ENCODE measurements at regions not wholly inside any gene's neighbourhood (a gene's known extent, or its start where the extent isn't known, plus 50 kb on each side); places are given as distances from the start of the nearest gene placed in this dataset.
"Not testable (repeated sequence)": the region's sequence is repeated elsewhere in the genome, so short reads cannot be mapped to it uniquely, and the experiment has no call there.

DNA sequence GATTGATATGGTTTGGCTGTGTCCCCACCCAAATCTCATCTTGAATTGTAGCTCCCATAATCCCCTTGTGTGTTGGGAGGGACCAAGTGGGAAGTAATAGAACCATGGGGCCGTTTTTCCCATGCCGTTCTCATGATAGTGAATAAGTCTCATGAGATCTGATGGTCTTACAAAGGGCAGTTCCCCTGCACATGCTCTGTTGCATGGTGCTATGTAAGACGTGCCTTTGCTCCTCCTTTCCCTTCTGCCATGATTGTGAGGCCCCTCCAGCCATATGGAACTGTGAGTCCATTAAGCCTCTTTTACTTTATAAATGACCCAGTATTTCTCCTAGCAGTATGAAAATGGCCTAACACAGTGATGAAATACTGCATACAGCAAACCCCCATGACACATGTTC is 84.8 kb upstream of the SELENOP start:
- no peak for DNase-seq (ENCODE audit: low read depth in 2 of 2)

GRCh38 chr5:42894057-42894456 is 82.4 kb upstream of the SELENOP start:
- DNase-seq (ENCODE audit: low read depth in 2 of 2) = no peak

DNA sequence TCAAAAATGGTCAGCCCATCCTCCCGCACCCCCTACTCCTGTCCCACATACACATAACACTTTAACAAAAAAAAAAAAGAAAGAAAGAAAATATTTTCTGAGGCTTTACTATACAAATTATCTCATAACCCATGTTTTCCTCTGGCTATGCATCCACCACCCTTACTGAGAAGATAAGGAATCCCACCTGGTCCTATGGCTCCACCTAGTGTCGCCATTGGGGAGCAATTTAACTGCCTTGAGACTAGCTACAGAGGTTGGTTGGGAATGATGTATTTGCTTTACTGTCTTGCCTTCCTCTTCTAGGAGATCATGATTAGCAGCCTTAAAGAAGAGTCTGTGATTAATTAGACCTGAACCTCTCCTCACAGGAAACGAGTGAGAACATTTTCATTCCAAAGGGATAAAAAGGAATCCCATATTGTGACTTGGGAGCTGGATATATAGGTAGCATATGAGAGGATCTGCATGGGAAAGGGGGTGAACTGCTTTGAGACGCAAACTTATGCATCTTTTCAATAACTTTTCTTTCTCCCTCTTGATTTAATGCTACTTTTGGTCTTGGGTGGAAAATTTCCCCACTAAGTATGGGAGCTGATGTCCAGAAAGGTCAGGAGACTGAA is 77.7 kb upstream of the SELENOP start:
- peak; percentile 12 to 28 for DNase-seq (ENCODE audit: low read depth in 2 of 2)

GRCh38 chr5:42888771-42889170 is 77.1 kb upstream of the SELENOP start:
- no peak for DNase-seq (ENCODE audit: low read depth in 2 of 2)

DNA sequence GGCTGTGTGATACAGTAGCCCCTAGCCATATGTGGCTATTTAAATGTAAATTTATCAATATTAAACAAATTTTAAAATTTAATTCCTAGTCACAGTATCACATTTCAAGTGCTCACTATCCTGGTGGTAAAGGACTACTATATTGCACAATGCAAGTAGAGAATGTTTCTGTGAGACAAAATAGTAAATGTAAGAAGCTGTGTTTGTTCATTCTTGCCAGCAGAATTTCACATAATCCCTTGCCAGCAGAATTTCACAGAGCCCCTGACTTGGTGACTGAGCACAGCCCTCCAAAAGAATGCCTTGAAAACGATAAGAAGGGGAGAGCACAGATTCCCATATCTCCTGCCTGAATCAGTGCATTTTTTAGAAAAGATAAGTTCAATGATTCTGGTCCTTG is 75.9 kb upstream of the SELENOP start:
- DNase-seq (ENCODE audit: low read depth in 2 of 2) = no peak

DNA sequence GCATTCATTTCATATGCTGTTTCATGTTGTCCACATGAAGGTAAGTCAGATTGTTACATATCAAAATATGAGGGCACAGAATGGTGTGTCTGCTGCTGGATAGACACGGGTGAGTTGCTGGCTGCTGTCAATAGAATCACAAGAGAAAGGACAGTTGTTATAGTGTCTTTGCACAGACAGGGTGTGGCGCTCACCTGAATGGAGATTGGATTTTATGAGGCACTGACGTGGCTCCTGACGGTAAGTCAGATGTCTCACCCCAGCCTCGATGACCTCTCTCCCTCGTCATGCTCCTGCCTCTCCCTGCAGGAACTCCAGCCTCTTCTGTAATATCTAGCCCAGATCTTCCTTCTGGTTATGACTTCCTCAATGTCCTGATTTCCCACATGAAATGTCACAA is 75.4 kb upstream of the SELENOP start:
- no peak for DNase-seq (ENCODE audit: low read depth in 2 of 2)

DNA sequence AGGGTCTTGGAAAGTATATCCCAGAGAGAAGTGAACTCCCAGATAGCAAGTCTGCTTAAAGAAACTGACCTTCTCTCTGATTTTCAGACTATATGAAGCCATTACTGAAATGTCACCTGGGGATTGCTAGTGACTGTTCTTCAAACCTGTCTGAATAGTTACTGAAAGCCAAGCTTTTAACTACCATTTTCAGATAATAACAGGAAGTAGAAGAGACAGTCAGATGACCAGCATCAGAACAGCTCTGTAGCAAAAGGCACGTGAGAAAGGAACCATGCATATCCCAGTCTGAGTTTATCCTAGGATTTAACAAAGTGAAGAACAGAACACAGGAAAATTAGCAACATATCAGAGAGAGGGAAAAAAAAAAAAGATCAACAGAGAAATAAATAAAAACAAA is 74.9 kb upstream of the SELENOP start:
- no peak for DNase-seq (ENCODE audit: low read depth in 2 of 2)

DNA sequence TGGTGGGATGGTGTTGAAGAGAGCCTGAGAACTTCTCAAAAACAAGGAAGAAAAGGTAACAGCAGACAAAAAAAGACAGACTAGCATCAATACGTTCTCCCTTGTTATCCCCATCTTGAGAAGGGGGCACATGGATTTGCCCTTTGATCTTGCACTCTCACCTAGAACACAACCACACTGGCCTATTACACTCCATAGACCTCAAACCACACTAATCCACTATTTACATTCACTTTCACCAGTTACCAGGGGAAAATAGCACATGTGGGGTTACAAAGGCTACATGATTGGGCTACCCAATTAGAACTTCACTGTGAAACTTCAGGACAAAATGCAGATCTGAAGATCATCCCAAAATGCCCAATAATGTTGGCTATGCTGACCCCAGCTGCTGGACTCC is 72.6 kb upstream of the SELENOP start:
- DNase-seq (ENCODE audit: low read depth in 2 of 2) = no peak

DNA sequence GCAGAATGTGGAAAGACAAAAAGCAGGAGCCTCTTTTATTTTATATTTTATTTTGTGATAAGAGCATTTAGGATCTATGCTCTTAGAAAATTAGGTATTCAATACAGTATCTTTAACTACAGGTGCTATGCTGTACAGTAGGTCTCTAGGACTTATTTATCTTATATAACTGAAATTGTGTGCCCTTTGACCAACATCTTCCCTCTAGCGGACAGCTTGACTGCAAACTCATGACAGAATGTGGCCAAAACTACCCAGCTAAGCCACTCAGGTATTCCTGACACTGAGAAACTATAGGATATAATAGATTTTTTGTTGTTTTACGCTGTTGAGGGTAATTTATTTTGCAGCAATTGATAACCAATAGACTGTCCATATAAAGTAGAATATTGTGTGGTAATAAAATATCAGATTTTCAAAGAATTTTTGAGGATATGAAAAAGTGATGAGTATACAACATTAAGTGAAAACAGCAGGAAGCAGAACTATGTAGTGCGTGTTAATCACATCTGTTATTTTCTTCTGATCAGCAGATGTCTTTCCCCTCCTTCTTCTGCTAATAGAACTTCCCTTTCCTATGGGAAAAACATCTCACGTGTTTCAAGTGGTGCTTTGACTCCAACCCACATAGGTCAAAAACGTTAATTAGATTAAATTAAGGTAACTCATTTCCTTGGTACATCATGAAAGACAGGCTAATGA is 69.9 kb upstream of the SELENOP start:
- DNase-seq (ENCODE audit: low read depth in 2 of 2) = no peak

DNA sequence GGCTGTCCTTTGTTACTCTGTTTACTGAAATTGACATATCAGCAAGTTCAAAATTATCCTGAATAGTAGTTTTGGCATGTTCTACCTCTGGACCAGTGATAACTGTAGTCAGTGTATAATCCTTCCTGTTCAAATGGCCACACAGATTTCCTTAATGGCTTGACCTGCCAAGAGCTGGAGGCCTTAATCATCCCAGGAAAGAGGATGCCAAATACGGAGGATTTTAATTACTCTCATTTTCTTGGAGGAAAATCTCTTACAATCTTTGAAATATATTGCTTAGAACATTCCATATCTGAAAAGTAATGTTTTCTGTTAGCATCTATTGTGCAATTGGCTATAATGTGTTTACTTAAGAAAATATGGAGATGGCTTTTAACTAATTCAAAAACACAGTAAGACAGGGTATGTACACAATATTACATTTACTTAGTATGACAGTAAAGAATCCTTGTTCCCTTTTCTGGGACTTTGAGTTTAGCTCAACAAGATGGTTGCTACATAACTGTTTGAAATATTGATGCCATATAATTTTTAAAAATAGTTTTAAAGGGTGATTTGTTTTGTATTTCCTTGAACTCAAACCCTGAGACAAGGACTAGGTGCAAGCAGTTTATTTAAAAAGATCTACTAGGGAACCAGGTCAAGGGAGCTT is 68.9 kb upstream of the SELENOP start:
- no peak for DNase-seq (ENCODE audit: low read depth in 2 of 2)

DNA sequence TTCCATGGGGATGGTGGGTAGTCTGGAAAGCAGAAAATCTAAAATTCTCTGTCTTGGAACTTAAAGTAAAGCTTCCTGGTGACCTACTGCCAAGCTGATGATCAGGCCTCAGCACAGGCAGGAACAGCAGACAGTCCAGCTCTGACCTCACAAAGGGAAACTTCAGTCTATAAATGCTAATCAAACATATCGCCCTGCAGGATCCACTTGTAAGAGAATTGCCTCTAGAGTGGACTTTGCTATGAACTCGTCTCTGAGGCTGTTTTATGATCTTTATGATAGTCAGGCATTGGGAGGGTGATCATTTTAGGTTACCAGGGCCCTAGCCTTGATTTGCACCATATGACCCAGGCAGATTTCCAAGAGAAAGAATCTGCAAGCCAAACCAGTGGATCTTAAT is 67.6 kb upstream of the SELENOP start:
- DNase-seq (ENCODE audit: low read depth in 2 of 2) = no peak

DNA sequence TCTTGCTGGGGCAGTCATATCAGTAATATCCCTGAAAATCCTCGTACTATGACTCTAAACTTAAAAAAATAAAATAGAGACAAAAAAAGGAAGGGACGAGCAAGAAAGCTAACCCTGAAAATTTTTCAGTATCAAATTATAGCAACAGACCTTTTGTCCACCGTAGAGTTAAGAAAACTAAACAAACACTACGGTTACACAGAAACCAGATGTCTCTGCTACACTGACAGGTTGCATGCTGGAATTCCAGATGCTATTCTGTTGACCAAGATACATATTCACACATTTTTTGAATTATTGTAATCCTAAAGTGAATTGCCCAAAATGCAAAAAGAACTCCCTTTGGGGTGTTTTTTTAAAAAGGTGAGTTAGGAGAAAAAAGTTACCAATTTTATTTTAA is 66.9 kb upstream of the SELENOP start:
- DNase-seq (ENCODE audit: low read depth in 2 of 2) = no peak

- DNase-seq (ENCODE audit: low read depth in 2 of 2) = no peak
These were observed 66.3 kb upstream of the SELENOP start for GRCh38 chr5:42878041-42878440.

DNA sequence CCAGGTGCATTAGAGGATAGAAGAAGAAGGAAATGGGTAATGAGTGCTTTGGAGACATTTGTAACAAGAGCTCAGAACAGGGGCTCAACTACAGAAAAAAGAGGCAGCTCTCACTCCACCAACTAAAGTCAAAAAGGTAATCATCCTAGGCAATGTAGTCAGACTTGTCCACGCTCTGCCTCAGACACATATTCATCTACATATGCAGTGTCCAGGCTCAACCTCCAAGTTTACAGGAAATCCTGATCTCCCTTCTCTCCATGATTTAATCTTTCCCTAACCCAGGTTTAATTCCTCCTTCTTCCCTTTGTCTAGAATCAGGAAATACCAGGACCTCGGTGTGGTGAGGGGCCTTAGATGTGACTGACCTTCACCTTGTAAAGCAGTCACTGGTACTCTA is 65.7 kb upstream of the SELENOP start:
- no peak for DNase-seq (ENCODE audit: low read depth in 2 of 2)

DNA sequence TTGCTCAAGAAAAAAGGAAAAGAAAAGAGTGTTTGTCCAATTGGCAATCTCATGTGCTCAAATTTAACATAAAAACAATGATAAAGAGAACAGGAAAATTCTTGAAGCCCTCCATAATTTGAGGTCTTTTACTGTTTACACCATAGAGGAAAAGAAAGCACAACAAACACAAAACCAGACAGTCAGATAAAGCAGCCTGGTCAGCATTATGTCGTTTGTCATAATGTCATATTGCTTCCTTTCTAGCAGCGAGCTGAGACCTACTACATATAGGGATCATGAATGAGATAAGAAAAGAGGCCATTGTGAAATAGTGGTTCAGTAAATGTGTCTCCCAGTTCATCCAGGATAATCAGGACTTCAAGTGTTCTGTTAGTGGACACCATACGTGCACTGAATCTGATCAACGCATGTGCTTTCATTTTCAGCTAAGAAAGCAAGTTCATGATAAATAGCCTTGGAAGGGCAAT is 64.7 kb upstream of the SELENOP start:
- no peak for DNase-seq (ENCODE audit: low read depth in 2 of 2)

GRCh38 chr5:42875785-42876374 is 64.2 kb upstream of the SELENOP start:
- no peak for DNase-seq (ENCODE audit: low read depth in 2 of 2)

GRCh38 chr5:42875211-42875610 is 63.5 kb upstream of the SELENOP start:
- DNase-seq (ENCODE audit: low read depth in 2 of 2) = no peak

DNA sequence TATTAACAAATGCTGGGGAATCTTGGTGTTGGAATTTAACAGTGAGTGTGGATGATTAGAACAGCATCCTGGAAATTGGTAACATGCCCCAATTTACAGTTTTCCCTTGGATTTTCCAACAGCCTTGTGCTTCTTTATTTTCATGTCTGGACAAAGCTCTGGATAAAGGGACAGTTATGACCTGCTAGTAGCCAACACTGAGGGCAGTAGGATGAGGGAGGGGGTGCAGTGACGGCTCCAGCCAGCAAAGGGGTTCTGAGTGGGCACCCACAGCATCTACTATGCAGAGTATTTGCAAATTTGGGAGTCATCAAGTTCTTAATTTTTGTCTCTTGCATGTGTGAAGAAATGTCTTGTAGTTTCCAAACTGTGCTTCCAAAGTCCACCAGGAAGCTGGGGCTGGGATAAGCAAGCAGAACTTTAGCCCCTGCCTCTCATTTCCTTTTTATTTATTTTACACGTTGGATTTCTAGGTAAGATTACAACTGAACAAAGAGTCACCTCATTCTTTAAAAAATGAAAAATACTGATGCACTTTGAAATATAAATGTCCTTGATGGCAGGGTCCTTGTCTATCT is 63.0 kb upstream of the SELENOP start:
- no peak for DNase-seq (ENCODE audit: low read depth in 2 of 2)

GRCh38 chr5:42872865-42873264 is 61.2 kb upstream of the SELENOP start:
- DNase-seq (ENCODE audit: low read depth in 2 of 2) = no peak

DNA sequence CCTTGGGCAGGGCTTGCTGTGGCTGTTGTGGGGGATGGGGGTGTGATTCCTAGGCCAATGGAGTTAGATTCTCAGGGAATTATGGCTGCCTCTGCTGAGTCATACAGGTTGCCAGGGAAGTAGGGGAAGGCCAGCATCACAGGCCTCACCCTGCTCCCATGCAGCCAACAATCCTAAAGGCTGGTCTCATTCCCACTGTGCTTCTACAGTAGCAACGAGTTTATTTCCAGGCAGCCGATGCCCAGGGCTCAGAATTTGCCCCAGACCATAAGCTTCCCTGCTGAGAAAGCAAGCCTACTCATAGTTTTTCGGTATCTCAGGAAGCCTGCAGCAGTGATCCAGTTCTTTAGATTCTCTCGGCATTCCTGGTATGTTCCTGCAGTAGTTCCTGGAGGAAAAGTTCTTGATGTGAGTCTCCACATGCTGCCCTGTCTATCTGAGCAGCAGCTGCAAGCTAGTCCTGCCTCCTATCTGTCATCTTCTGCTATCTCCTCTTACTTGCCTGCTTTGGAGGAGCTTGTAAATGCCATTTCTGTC is 59.3 kb upstream of the SELENOP start:
- DNase-seq (ENCODE audit: low read depth in 2 of 2) = no peak

- not testable (repeated sequence) for DNase-seq (ENCODE audit: low read depth in 2 of 2)
These were observed 56.7 kb upstream of the SELENOP start for GRCh38 chr5:42868417-42868816.

DNA sequence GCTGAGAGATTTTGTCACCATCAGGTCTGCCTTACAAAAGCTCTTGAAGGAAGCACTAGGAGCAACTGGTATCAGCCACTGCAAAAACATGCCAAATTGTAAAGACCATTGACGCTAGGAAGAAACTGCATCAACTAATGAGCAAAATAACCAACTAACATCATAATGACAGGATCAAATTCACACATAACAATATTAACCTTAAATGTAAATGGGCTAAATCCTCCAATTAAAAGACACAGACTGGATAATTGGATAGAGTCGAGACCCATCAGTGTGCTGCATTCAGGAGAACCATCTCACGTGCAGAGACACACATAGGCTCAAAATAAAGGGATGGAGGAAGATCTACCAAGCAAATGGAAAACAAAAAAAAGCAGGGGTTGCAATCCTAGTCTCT is 53.1 kb upstream of the SELENOP start:
- DNase-seq (ENCODE audit: low read depth in 2 of 2) = not testable (repeated sequence)
